Epithelial cell of proximal tubule (primary cell): ENCODE measurements at regions not wholly inside any gene's neighbourhood (a gene's known extent, or its start where the extent isn't known, plus 50 kb on each side); places are given as distances from the start of the nearest gene placed in this dataset.

Experiments used
- DNase-seq: peaks from one replicate; pipeline ENCODE4 v3.0.0-alpha.2; 2011; ENCODE audit warnings: low read depth
- H3K4me3 ChIP-seq: 2 replicates; pipeline ENCODE4 v1.5.1; 2011; ENCODE audit warnings: low read depth, mild to moderate bottlenecking, low read length
- TF ChIP-seq, protein P1 (sequence below): conservative IDR thresholded peaks from 2 replicates; pipeline ENCODE4 v1.5.1; 2012; ENCODE audit warnings: low read depth, mild to moderate bottlenecking, low read length

DNA sequence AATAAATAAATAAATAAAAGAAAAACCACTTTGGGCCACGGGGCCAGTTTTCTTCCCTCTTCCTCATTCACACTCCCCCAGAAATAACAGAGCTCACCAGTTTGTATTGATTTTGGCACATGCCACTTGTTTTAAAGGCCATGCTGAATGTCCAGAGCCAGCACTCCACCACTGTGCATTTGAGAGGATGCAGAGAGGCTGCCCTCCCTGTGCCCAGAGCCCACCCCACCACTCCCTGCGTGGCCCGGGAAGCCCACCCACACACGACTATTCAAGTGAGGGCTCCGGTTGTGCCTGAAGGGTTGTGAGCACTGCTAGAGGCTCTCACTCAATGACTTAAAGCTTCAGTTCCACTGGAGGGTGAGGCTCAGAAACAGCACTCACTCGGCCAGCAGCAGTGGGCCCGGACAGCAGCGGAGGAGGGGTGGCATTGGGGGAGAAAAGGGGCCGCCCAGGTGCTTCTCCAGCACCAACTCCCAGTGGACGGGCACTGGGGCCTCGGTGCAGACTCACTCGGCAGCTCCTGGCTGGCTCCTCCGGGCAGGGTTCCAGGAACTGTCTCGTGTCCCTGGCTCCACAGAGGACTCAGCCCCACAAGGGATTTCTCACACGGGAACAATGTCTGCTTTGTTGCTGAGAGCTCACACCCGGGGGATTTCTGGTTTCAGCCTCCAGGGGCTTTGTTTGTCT is 112.7 kb downstream of the SHANK2 start:
- no peak overlapping the region for H3K4me3 ChIP-seq
- no peak for DNase-seq
- TF ChIP-seq, protein P1, sequence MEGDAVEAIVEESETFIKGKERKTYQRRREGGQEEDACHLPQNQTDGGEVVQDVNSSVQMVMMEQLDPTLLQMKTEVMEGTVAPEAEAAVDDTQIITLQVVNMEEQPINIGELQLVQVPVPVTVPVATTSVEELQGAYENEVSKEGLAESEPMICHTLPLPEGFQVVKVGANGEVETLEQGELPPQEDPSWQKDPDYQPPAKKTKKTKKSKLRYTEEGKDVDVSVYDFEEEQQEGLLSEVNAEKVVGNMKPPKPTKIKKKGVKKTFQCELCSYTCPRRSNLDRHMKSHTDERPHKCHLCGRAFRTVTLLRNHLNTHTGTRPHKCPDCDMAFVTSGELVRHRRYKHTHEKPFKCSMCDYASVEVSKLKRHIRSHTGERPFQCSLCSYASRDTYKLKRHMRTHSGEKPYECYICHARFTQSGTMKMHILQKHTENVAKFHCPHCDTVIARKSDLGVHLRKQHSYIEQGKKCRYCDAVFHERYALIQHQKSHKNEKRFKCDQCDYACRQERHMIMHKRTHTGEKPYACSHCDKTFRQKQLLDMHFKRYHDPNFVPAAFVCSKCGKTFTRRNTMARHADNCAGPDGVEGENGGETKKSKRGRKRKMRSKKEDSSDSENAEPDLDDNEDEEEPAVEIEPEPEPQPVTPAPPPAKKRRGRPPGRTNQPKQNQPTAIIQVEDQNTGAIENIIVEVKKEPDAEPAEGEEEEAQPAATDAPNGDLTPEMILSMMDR, result no peak

- no peak for DNase-seq
Measured at GRCh38 chr11:71138737-71139425, 113.5 kb downstream of the SHANK2 start.

GRCh38 chr11:71137376-71137775 is 115.0 kb downstream of the SHANK2 start:
- no peak for DNase-seq
- no peak overlapping the region for H3K4me3 ChIP-seq
- TF ChIP-seq, protein P1, result no peak

More at GRCh38 chr11:71138737-71139425, 113.5 kb downstream of the SHANK2 start:
- TF ChIP-seq, protein P1, result no peak
- H3K4me3 ChIP-seq, result no peak overlapping the region

DNA sequence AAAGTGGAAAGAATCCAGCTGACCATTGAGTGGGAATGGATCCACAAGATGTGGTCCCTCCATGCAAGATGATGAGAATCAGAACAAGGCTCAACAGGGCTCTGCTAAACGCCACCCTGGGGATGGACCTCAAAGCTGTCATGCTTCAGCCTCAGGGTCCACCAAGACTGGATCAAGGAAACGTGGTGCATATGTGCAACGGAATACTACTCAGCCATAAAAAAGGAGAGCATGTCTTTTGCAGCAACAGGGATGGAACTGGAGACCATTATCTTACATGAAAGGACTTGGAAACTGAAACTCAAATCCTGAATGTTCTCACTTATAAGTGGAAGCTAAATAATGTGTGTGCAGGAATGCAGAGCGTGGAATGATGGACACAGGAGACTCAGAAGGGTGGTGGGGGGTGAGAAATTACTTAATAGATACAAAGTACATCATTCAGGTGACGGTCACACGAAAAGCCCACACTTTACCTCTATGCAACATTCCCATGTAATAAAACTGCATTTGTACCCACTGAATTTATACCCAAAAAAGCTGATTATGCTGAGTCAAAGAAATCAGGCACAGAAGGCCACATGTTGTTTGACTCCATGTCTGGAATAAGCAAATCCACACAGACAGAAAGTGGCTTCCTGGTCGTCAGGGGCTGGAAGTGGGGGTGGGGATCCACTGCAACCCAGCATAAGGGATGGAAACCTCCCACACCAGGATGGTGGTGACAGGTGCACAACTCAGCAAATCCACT is 116.1 kb downstream of the SHANK2 start:
- no peak for DNase-seq
- no peak overlapping the region for H3K4me3 ChIP-seq
- TF ChIP-seq, protein P1, result no peak

DNA sequence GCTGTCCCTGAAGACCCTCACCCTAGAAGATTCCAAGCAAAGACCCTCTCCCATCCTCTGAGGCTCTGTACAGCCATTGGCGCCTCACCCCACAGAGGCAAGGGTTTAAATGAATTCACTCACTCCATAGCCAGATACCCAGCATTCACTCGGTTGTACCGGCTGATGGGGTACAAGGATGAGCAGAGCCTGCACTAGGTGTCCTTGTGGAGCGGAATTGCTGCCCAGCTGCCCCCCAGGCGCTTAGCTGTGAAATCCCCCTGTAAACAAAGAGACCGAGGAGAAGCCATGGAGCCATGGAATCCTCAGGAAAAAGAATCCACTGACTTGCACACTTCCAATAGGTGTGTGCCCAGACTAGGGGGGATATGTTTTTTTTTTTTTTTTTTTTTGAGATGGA is 117.3 kb downstream of the SHANK2 start:
- TF ChIP-seq, protein P1, result no peak
- no peak for DNase-seq
- no peak overlapping the region for H3K4me3 ChIP-seq

DNA sequence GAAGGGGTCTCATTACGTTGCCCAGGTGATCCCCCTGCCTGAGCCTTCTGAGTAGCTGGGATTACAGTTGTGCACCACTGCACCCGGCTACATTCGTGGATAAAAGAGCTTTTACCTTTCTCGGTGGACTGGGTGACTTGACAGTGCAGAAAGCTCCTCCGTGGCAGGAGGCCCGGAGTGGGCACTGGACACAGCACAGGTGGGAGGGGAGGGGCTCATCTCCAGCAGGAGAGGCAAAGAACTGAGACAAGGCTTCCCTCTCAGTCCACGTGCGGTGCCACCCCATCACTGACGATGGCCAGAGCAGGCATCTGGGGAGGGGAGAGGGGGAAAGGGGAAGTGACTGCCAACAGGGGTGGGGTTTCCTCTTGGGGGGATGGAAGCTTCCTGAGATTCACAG is 118.4 kb downstream of the SHANK2 start:
- no peak overlapping the region for H3K4me3 ChIP-seq
- no peak for DNase-seq
- TF ChIP-seq, protein P1, result no peak
